A673 (cell line): ENCODE measurements at regions not wholly inside any gene's neighbourhood (a gene's known extent, or its start where the extent isn't known, plus 50 kb on each side); places are given as distances from the start of the nearest gene placed in this dataset.

Source experiments
- BruUV-seq: library from RNA; stranded (reverse); fragments of 400-500 nt; replicated peaks from 2 replicates; lab custom pipeline; 2021; lab: Mats Ljungman, UMichigan
- CTCF ChIA-PET: fragments of 300-600 bp; sonication (Branson Sonifier 250); formaldehyde crosslinking; loops from one replicate; lab custom pipeline; 2022; ENCODE audit warnings: antibody characterized with exemption; lab: Charles Lee
- POLR2A ChIA-PET: fragments of 300-600 bp; sonication (Branson Sonifier 250); formaldehyde crosslinking; loops from one replicate; lab custom pipeline; 2022; ENCODE audit warnings: antibody characterized with exemption; ENCODE audit not compliant: low non-redundant PET; lab: Charles Lee
- DNase-seq: peaks from one replicate; pipeline ENCODE4 v3.0.0-alpha.2; 2015; ENCODE audit warnings: low spot score
- H3K27ac ChIP-seq: fragments of 200-600 bp; sonication (generic); 2 replicates; pipeline ENCODE4 v1.5.1; 2016; ENCODE audit warnings: mixed run types, low read depth, mild to moderate bottlenecking, mixed read lengths, antibody characterized with exemption, low read length; ENCODE audit not compliant: poor library complexity, severe bottlenecking
- H3K27me3 ChIP-seq: fragments of 200-600 bp; sonication (generic); replicated peaks from 2 replicates; pipeline ENCODE4 v1.6.1; 2017; ENCODE audit warnings: mixed run types, low read depth, mild to moderate bottlenecking, mixed read lengths, antibody characterized with exemption, low read length; ENCODE audit not compliant: insufficient read depth, poor library complexity
- H3K36me3 ChIP-seq: fragments of 200-600 bp; sonication (generic); 2 replicates; pipeline ENCODE4 v1.6.1; 2016; ENCODE audit warnings: mixed run types, mild to moderate bottlenecking, mixed read lengths, antibody characterized with exemption, low read length; ENCODE audit not compliant: insufficient read depth, poor library complexity, severe bottlenecking
- H3K4me1 ChIP-seq: fragments of 200-600 bp; sonication (generic); 2 replicates; pipeline ENCODE4 v1.6.1; 2017; ENCODE audit warnings: mixed run types, mild to moderate bottlenecking, mixed read lengths, antibody characterized with exemption, low read length; ENCODE audit not compliant: insufficient read depth, poor library complexity, severe bottlenecking
- H3K4me3 ChIP-seq: fragments of 200-600 bp; sonication (generic); 2 replicates; pipeline ENCODE4 v1.5.1; 2016; ENCODE audit warnings: low read depth, mixed run types, mild to moderate bottlenecking, mixed read lengths, low read length; ENCODE audit not compliant: poor library complexity, severe bottlenecking
- H3K9me3 ChIP-seq: fragments of 200-600 bp; sonication (generic); 2 replicates; pipeline ENCODE4 v1.6.1; 2016; ENCODE audit warnings: mixed run types, low read depth, mild to moderate bottlenecking, mixed read lengths, antibody characterized with exemption, low read length; ENCODE audit not compliant: poor library complexity, severe bottlenecking
- EZH2 ChIP-seq: fragments of 200-600 bp; sonication (generic); IDR thresholded peaks from 2 replicates; pipeline ENCODE4 v1.6.1; 2017; ENCODE audit warnings: borderline replicate concordance, low read depth, mild to moderate bottlenecking, mixed read lengths, antibody characterized with exemption, low read length; ENCODE audit not compliant: poor library complexity, severe bottlenecking
- intact Hi-C: fragments of 100-400 bp; cut with micrococcal nuclease; formaldehyde crosslinking; loops from one replicate; pipeline ENCODE4 v1.10.0; 2022; ENCODE audit not compliant: unreplicated experiment
- TF ChIP-seq, protein P1 (sequence below): fragments of 300-800, 200-600 bp; sonication (generic); conservative IDR thresholded peaks from 2 replicates; pipeline ENCODE4 v1.5.1; 2017; ENCODE audit warnings: low read depth, mild to moderate bottlenecking, antibody characterized with exemption, low read length, moderate library complexity, mixed read lengths

DNA sequence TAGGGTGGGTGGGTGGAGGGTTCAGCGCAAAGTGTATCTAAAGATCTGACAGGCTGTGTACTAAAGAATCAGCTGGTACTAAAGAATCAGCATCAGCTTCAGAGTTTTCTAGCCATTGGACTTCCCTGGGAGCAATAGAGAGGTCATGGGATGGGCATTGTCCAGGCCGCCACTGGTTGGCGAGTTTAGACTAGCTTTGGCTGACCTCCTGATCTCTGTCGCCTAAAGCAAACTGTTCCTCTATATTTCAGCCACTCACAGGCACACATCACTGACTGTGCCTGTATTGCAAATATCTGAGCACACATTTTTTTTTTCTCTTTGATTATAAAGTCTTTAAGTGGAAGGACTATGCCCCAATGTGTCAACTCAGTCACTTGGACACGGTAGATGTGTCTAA lies 267.8 kb upstream of the SKOR2 start:
- ChIA-PET POLR2A (no interaction called here), CTCF (interaction anchor here (0.6 kb wide), 1 partner anchor 420 kb away, joined by 3 read pairs; no protein-coding TSS in a partner anchor)
- Histone ChIP-seq H3K9me3 (no peaks in the 10 kb centered on the region), H3K4me1 (no peaks in the 10 kb centered on the region), H3K27ac (no peak overlapping the region), H3K4me3 (no peak overlapping the region), H3K36me3 (no peaks in the 10 kb centered on the region), H3K27me3 (peaks cover 23% of the 10 kb centered on the region)
- BruUV-seq, result no TSS peak
- intact Hi-C loops, result no loop called here
- TF ChIP-seq, protein P1, sequence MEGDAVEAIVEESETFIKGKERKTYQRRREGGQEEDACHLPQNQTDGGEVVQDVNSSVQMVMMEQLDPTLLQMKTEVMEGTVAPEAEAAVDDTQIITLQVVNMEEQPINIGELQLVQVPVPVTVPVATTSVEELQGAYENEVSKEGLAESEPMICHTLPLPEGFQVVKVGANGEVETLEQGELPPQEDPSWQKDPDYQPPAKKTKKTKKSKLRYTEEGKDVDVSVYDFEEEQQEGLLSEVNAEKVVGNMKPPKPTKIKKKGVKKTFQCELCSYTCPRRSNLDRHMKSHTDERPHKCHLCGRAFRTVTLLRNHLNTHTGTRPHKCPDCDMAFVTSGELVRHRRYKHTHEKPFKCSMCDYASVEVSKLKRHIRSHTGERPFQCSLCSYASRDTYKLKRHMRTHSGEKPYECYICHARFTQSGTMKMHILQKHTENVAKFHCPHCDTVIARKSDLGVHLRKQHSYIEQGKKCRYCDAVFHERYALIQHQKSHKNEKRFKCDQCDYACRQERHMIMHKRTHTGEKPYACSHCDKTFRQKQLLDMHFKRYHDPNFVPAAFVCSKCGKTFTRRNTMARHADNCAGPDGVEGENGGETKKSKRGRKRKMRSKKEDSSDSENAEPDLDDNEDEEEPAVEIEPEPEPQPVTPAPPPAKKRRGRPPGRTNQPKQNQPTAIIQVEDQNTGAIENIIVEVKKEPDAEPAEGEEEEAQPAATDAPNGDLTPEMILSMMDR, result no peak
- DNase-seq, result no peak

DNA sequence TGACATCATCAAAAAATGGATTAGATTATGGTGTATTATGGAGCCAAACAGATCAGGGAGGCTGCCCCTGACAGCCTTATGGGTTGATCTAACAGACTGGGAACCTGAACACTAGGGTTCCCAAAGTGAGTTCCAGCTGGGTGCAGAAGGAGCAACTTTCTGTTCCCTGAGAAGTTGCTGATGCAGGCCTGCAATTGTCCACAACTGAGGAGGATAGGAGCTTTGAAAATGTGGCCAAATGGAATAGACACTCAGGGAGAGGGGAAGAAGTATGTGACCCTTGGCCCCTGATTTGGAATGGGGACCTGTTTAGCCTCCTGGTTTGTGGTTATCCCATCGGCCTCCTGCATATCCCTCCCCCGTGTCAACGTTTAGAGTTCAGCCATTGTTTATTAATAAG lies 262.2 kb upstream of the SKOR2 start:
- Histone ChIP-seq H3K9me3 (no peaks in the 10 kb centered on the region), H3K36me3 (no peaks in the 10 kb centered on the region), H3K27me3 (peaks cover 26% of the 10 kb centered on the region), H3K4me3 (no peak overlapping the region), H3K27ac (no peak overlapping the region), H3K4me1 (no peaks in the 10 kb centered on the region)
- ChIA-PET CTCF (no interaction called here), POLR2A (no interaction called here)
- intact Hi-C loops, result no loop called here
- no peak for DNase-seq
- BruUV-seq, result no TSS peak
- no peak for TF ChIP-seq EZH2
- TF ChIP-seq, protein P1, result no peak

DNA sequence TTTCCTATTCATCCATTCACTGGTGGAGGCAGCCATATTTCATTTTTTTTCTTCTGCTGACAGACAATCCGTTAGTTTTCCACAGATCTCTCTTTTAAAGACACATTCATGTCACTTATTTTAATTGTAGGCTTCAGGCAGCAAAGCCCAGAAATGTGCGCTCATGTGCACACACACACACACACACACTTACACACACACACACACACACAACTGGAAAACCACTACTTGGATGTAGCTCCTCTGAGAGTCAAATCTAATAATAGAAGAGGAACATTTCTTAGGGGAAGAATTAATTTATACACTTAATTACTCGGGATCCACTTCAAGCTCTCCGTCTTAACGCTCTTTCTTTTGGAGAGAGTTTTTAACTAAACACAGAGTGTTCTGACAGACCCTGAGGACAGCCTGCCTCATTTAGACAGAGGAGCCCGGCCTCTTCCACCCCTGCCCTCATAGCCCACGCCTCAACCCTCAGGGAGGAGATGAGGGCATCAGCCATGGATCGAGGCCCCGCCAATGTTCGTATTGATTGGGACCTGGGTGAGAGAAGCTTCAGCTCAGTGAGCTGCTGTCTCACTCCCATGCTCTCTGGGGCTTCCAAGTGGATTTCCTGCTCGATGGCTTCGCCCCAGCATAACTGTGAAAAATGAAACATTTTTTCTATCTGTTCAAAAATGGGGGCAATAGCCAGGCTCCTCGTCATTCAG lies 261.4 kb upstream of the SKOR2 start:
- Histone ChIP-seq H3K36me3 (no peaks in the 10 kb centered on the region), H3K4me3 (no peak overlapping the region), H3K27me3 (peaks cover 24% of the 10 kb centered on the region), H3K9me3 (no peaks in the 10 kb centered on the region), H3K4me1 (no peaks in the 10 kb centered on the region), H3K27ac (no peak overlapping the region)
- TF ChIP-seq, protein P1, result no peak
- no peak for TF ChIP-seq EZH2
- DNase-seq, result no peak
- ChIA-PET POLR2A (no interaction called here), CTCF (no interaction called here)
- BruUV-seq, result no TSS peak
- intact Hi-C loops, result no loop called here
